Esophagus (tissue), 2 donors: ENCODE measurements at regions not wholly inside any gene's neighbourhood (a gene's known extent, or its start where the extent isn't known, plus 50 kb on each side); places are given as distances from the start of the nearest gene placed in this dataset.

Experiments
- H3K27ac ChIP-seq, 2 donors: one replicate each; pipeline ENCODE4 v1.5.1; 2013; ENCODE audit warnings: low read depth in 2 of 2, mild to moderate bottlenecking in 2 of 2, inconsistent platforms in 1 of 2, low read length in 1 of 2, moderate library complexity in 1 of 2
- H3K27me3 ChIP-seq, 2 donors: one replicate each; pipeline ENCODE4 v1.6.1; 2013; ENCODE audit warnings: low read length in 2 of 2, control low read depth in 1 of 2, mild to moderate bottlenecking in 1 of 2; ENCODE audit not compliant: insufficient read depth in 2 of 2, control insufficient read depth in 1 of 2
- H3K36me3 ChIP-seq, 2 donors: one replicate each; pipeline ENCODE4 v1.6.1; 2013; ENCODE audit warnings: low read length in 1 of 2; ENCODE audit not compliant: control insufficient read depth in 2 of 2, insufficient read depth in 2 of 2
- H3K4me1 ChIP-seq, 2 donors: one replicate each; pipeline ENCODE4 v1.6.1; 2013; ENCODE audit warnings: low read length in 1 of 2; ENCODE audit not compliant: control insufficient read depth in 2 of 2, insufficient read depth in 2 of 2
- H3K4me3 ChIP-seq, 2 donors: one replicate each; pipeline ENCODE4 v1.5.1; 2013; ENCODE audit warnings: low read length in 2 of 2, mild to moderate bottlenecking in 2 of 2, low read depth in 1 of 2, moderate library complexity in 1 of 2
- H3K9me3 ChIP-seq, 2 donors: one replicate each; pipeline ENCODE4 v1.6.1; 2013; ENCODE audit warnings: mild to moderate bottlenecking in 2 of 2, low read depth in 1 of 2, low read length in 1 of 2, moderate library complexity in 1 of 2; ENCODE audit not compliant: control insufficient read depth in 2 of 2, insufficient read depth in 1 of 2
- WGBS, 2 donors: extraction: QIAGEN DNeasy Blood & Tissue Kit; methylation state at CpG; one replicate each; pipeline ENCODE4 v1.1.7; 2013; 5-methylcytosine and 5-hydroxymethylcytosine counted together
- donor health status: healthy with polysubstance abuse.
- donor health status: Bipolar disorder and iron deficiency.

DNA sequence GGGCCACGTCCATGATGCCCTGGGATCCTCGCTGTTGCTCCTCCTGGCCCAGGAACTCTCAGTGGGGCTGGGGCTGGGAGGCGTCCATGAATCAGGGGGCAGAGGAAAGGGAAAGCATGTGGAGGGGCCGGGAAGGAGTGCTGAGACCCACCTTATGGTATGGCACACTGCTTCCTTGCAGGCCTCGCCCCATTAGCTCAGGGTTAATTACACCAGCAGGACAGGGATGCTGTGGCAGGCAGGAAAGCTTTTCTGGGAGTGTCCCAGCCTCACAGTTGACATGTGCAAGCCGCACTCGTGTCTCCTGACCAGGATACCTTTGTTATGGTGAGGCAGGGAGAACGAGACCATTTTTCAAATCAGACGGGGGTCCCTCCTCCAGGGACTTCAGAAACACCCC, 109.7 kb upstream of the PCBD1 start:
- H3K4me3 ChIP-seq = no peak overlapping the region
- peaks cover 0 to 2% of the 10 kb centered on the region in 2 donors for H3K9me3 ChIP-seq
- H3K4me1 ChIP-seq = peaks cover 0 to 5% of the 10 kb centered on the region in 2 donors
- 88% methylated on average over 9 of the region's 9 CpGs for WGBS, 2 donors
- H3K27me3 ChIP-seq = no peaks in the 10 kb centered on the region
- H3K27ac ChIP-seq = no peak overlapping the region
- H3K36me3 ChIP-seq = no peaks in the 10 kb centered on the region

- H3K4me1 ChIP-seq = peaks cover 0 to 5% of the 10 kb centered on the region in 2 donors
- peaks cover 0 to 4% of the 10 kb centered on the region in 2 donors for H3K9me3 ChIP-seq
- WGBS, 2 donors = 35 to 83% methylated on average over 2 of the region's 2 CpGs
- no peak overlapping the region for H3K27ac ChIP-seq
- no peak overlapping the region for H3K4me3 ChIP-seq
- no peaks in the 10 kb centered on the region for H3K36me3 ChIP-seq
- no peaks in the 10 kb centered on the region for H3K27me3 ChIP-seq
Observed at GRCh38 chr10:71001470-71001869, 113.1 kb upstream of the PCBD1 start.

DNA sequence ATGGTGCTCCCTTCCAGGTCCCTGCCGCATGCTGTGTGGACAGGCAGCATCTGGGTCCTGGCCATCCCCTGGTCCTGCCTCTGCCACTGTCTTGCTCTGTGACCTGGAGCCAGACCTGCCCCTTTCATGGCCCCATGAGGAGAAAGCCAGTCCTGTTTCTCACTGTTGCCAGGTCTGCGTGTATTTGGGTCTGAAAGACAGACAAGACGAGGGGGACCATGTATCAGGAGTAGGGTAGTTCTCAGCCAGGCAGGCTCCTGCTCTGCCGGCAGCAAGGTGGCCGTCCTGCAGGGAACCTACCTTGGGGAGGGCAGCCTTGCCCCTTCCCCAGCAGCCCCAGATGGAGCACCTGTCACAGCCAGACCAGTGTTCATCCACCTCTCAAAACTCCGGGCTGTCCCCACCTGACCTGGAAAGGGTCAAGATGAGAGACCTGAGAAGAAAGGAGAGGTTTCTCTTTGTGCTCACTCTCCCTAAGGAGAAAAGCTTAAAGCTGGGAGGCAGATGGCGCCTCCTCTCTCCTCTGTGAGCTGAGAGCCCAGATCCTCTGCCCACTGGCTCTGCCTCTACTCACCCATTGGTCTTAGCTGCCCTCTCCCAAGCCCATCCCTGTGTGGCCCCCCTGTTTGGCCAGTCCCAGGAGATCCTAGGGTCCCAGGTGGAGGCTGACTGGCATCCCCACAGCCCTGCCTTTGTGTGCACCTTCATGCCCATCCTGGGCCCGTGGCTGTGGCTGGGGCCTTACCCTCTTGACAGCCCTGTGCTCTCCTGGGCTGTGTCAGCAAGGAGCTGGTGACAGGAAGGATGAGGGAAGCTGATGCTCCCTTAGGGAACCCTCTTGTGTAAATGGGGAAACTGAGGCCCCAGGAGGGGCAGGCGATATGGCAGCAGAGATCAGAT, 116.1 kb upstream of the PCBD1 start:
- Histone ChIP-seq H3K4me1 (peaks cover 0 to 3% of the 10 kb centered on the region in 2 donors), H3K27me3 (no peaks in the 10 kb centered on the region), H3K4me3 (no peak overlapping the region), H3K9me3 (peaks cover 0 to 2% of the 10 kb centered on the region in 2 donors), H3K36me3 (no peaks in the 10 kb centered on the region), H3K27ac (no peak overlapping the region)
- 78 to 88% methylated on average over 9 of the region's 9 CpGs for WGBS, 2 donors

DNA sequence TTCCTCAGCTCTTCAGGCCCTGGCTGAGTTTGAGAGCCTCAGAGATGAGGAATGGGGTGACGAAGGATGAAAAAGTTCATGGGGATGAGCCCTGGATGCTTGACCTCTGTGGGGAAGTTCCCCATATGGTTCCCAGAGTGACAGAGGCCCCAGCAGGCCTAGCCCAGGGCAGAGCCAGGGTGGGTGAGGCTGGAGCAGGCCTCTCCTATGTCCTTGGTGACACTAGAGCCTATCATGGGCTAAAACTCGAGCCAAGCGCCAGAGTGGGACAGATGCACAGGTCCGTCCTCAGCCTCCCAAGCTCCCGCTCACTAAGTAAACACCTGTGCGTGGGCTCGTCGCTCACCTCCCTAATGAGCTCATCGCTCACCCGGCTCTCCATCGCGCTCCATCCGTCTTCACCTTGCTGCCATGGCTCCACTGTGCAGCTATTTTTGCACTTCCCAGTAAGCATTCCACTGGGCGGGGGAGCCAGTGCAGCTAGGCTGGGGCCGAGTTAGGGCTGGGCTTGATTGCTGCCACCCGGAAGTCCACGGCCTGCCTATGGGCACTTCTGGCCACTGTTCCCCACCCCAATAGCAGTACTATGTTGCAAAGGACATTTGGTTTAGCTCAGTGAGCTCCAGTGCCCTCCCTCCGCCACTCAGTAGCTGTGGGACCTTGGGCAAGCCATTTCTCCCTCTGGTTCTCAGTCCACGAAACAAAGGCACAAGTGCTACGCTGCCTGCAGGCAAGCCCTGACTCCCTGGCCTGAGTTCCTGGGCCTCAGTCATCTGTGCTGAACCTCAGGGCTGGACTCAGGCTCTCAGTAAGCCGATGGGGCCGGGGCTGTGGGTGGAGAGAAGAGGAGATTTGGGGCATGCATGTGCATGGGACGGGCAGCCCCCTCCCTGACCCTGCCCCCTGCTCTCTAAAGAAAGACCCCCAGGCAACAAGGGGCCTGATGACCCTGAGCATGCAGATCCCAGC, 117.3 kb upstream of the PCBD1 start:
- Histone ChIP-seq H3K36me3 (no peaks in the 10 kb centered on the region), H3K4me1 (no peaks in the 10 kb centered on the region), H3K4me3 (no peak overlapping the region), H3K9me3 (peaks cover 0 to 2% of the 10 kb centered on the region in 2 donors), H3K27ac (no peak overlapping the region), H3K27me3 (no peaks in the 10 kb centered on the region)
- 83 to 84% methylated on average over 23 of the region's 23 CpGs for WGBS, 2 donors

- H3K36me3 ChIP-seq = no peaks in the 10 kb centered on the region
- no peaks in the 10 kb centered on the region for H3K4me1 ChIP-seq
- H3K27ac ChIP-seq = no peak overlapping the region
- 71 to 75% methylated on average over 4 of the region's 4 CpGs for WGBS, 2 donors
- H3K27me3 ChIP-seq = no peaks in the 10 kb centered on the region
- no peak overlapping the region for H3K4me3 ChIP-seq
- H3K9me3 ChIP-seq = peaks cover 0 to 2% of the 10 kb centered on the region in 2 donors
Observed at GRCh38 chr10:71006506-71006905, 118.1 kb upstream of the PCBD1 start.

DNA sequence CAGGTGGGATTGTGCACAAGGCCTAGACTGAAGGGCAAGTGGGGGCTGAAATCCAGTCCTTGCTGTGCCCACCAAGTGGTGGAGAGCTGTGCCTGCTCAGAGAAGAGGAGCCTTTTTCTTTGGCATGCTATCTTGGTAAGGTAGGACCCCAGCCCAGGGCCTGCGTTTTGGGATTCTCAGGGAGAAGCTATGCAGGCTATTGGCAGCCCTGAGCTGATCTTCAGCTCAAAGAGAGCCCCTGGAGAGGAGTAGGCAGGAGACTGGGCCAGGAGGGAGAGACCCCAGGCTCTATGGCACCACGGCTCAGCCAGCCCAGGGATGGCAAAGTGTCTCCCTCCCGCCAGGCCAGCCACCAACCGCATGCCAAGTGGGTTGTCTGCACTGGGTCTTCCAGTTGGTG, 119.2 kb upstream of the PCBD1 start:
- H3K4me3 ChIP-seq = no peak overlapping the region
- 83 to 91% methylated on average over 2 to 4 of the region's 4 CpGs for WGBS, 2 donors

GRCh38 chr10:71008150-71008549, 119.8 kb upstream of the PCBD1 start:
- Histone ChIP-seq H3K27me3 (no peaks in the 10 kb centered on the region), H3K27ac (no peak overlapping the region), H3K4me3 (no peak overlapping the region), H3K9me3 (peaks cover 0 to 2% of the 10 kb centered on the region in 2 donors), H3K36me3 (no peaks in the 10 kb centered on the region), H3K4me1 (no peaks in the 10 kb centered on the region)
- 88 to 92% methylated on average over 11 of the region's 11 CpGs for WGBS, 2 donors

More for the DNA sequence above, 119.2 kb upstream of the PCBD1 start:
- Histone ChIP-seq H3K9me3 (peaks cover 0 to 2% of the 10 kb centered on the region in 2 donors), H3K4me1 (no peaks in the 10 kb centered on the region), H3K36me3 (no peaks in the 10 kb centered on the region), H3K27ac (no peak overlapping the region), H3K27me3 (no peaks in the 10 kb centered on the region)

- Histone ChIP-seq H3K36me3 (no peaks in the 10 kb centered on the region), H3K27ac (no peak overlapping the region), H3K9me3 (peaks cover 0 to 2% of the 10 kb centered on the region in 2 donors), H3K4me3 (no peak overlapping the region), H3K27me3 (no peaks in the 10 kb centered on the region), H3K4me1 (no peaks in the 10 kb centered on the region)
- 65 to 66% methylated on average over 16 of the region's 16 CpGs for WGBS, 2 donors
Observed at GRCh38 chr10:71009126-71009525, 120.8 kb upstream of the PCBD1 start.

- Histone ChIP-seq H3K9me3 (no peaks in the 10 kb centered on the region), H3K36me3 (no peaks in the 10 kb centered on the region), H3K27me3 (no peaks in the 10 kb centered on the region), H3K4me1 (no peaks in the 10 kb centered on the region), H3K27ac (no peak overlapping the region), H3K4me3 (no peak overlapping the region)
- 63 to 68% methylated on average over 4 of the region's 4 CpGs for WGBS, 2 donors
Observed at GRCh38 chr10:71010730-71011129, 122.4 kb upstream of the PCBD1 start.
